ENCODE measurements at regions not wholly inside any gene's neighbourhood (a gene's known extent, or its start where the extent isn't known, plus 50 kb on each side); places are given as distances from the start of the nearest gene placed in this dataset.

DNA sequence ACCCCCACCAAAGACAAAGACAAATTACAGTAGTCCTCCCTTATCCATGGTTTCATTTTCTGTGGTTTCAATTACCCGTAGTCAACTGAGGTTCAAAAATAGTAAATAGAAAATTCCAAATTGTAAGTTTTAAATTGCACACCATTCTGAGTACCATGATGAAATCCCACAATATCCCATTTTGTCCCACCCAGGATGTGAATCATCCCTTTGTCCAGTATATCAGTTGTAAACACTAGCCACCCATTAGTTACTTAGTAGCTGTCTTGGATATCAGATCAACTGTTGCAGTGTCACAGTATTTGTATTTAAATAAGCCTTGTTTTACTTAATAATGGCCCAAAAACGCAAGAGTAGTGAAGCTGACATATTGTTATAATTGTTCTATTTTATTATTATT lies 364.0 kb upstream of the ARID1B start:
- TF ChIP-seq, protein P1, sequence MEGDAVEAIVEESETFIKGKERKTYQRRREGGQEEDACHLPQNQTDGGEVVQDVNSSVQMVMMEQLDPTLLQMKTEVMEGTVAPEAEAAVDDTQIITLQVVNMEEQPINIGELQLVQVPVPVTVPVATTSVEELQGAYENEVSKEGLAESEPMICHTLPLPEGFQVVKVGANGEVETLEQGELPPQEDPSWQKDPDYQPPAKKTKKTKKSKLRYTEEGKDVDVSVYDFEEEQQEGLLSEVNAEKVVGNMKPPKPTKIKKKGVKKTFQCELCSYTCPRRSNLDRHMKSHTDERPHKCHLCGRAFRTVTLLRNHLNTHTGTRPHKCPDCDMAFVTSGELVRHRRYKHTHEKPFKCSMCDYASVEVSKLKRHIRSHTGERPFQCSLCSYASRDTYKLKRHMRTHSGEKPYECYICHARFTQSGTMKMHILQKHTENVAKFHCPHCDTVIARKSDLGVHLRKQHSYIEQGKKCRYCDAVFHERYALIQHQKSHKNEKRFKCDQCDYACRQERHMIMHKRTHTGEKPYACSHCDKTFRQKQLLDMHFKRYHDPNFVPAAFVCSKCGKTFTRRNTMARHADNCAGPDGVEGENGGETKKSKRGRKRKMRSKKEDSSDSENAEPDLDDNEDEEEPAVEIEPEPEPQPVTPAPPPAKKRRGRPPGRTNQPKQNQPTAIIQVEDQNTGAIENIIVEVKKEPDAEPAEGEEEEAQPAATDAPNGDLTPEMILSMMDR (IDR thresholded peaks at IDR 0.05): no peak
- TF ChIP-seq POLR2AphosphoS5 (IDR thresholded peaks at IDR 0.05) (no peak), EP300 (IDR thresholded peaks at IDR 0.05) (no peak), POLR2A (IDR thresholded peaks at IDR 0.05) (no peak)
- Histone ChIP-seq H3K4me3 (no peak overlapping the region), H3K9me3 (peaks cover 0 to 5% (median 0%) of the 10 kb centered on the region in 4 donors), H3K4me1 (no peaks in the 10 kb centered on the region), H3K36me3 (no peaks in the 10 kb centered on the region), H3K27ac (no peak overlapping the region), H3K27me3 (no peaks in the 10 kb centered on the region)
- WGBS, 5 donors: 75 to 81% (median 78%) methylated on average over 2 of the region's 2 CpGs
- DNase-seq: no peak
- intact Hi-C loops (cut with DNase I; ENCODE audit: low total_unique reads): no loop called here

DNA sequence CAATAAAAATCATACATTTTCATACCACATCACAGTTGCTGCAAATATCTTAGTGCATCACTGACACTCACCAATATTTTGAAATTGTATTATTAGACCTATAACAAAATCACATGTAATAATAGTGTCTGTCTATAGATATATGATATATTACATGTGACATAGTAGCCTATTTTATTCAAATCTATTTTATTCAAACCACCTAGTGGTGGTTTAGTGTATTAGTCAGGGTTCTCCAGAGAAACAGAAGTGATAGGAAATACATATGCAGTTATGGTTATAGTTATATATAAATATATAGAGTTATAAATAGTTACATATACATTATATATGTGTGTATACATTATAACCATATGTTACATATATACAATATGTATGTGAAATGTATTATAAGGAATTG lies 366.5 kb upstream of the ARID1B start:
- no peak for TF ChIP-seq POLR2A (IDR thresholded peaks at IDR 0.05)
- no peak for TF ChIP-seq EP300 (IDR thresholded peaks at IDR 0.05)
- TF ChIP-seq, protein P1 (IDR thresholded peaks at IDR 0.05): no peak
- no peak for TF ChIP-seq POLR2AphosphoS5 (IDR thresholded peaks at IDR 0.05)
- peaks cover 0 to 5% (median 0%) of the 10 kb centered on the region in 4 donors for H3K9me3 ChIP-seq
- no peaks in the 10 kb centered on the region for H3K4me1 ChIP-seq
- intact Hi-C loops (cut with DNase I; ENCODE audit: low total_unique reads): no loop called here
- no peak overlapping the region for H3K4me3 ChIP-seq
- H3K27me3 ChIP-seq: no peaks in the 10 kb centered on the region
- no peak for DNase-seq
- H3K27ac ChIP-seq: no peak overlapping the region
- H3K36me3 ChIP-seq: no peaks in the 10 kb centered on the region

DNA sequence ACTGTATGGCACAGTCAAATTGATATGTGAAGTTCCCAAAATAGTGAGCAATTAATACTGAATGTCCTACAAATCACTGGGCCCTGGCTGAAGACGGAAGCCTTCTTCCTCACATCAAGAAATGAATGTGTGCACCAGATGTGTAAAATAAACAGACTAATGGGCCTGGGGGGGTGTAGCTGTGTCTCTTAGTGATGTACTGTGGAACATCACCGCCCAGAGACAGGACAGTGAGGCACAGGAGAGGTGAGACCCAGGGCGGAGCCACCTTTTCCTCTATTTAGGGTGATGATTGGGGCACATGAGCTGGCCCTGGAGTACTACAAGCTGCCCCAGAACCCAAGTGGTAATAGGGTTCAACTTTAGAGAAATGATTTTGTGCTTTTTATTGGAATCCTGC lies 368.5 kb upstream of the ARID1B start:
- intact Hi-C loops (cut with DNase I; ENCODE audit: low total_unique reads): no loop called here

DNA sequence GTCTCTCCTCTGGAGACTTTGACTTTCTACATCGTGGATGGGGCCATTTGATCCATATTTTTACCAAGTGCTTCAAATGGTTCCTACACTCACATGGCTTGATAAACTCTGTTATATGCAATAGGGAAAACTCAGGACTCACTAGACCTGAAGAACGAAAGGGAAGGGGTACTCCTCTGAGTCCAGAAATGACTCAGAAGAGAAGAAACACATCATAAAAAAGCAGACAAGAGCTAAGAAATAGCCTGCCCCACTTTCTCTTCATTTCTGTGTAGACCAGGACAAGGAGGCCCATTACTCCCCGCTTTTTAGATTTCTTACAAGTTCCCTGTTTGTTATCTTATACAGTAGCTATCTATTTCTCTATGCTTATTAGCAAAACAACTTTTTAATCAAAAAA lies 369.8 kb upstream of the ARID1B start:
- TF ChIP-seq, protein P1 (IDR thresholded peaks at IDR 0.05): no peak
- Histone ChIP-seq H3K4me3 (no peak overlapping the region), H3K9me3 (peaks cover 0 to 5% (median 0%) of the 10 kb centered on the region in 4 donors), H3K36me3 (no peaks in the 10 kb centered on the region), H3K4me1 (no peaks in the 10 kb centered on the region), H3K27me3 (no peaks in the 10 kb centered on the region), H3K27ac (no peak overlapping the region)
- 84 to 93% (median 87%) methylated on average over 3 of the region's 3 CpGs for WGBS, 5 donors
- intact Hi-C loops (cut with DNase I; ENCODE audit: low total_unique reads): no loop called here
- no peak for DNase-seq

More for the DNA sequence above, 368.5 kb upstream of the ARID1B start:
- Histone ChIP-seq H3K4me1 (no peaks in the 10 kb centered on the region), H3K27ac (no peak overlapping the region), H3K36me3 (no peaks in the 10 kb centered on the region), H3K4me3 (no peak overlapping the region), H3K9me3 (peaks cover 0 to 5% (median 0%) of the 10 kb centered on the region in 4 donors), H3K27me3 (no peaks in the 10 kb centered on the region)
- no peak for DNase-seq
- TF ChIP-seq, protein P1 (IDR thresholded peaks at IDR 0.05): no peak
- TF ChIP-seq EP300 (IDR thresholded peaks at IDR 0.05) (no peak), POLR2A (IDR thresholded peaks at IDR 0.05) (no peak), POLR2AphosphoS5 (IDR thresholded peaks at IDR 0.05) (no peak)
- WGBS, 5 donors: 79 to 92% (median 85%) methylated on average over 3 of the region's 3 CpGs

Data from stomach (tissue), 8 donors.